GM06990 (cell line): ENCODE measurements at regions not wholly inside any gene's neighbourhood (a gene's known extent, or its start where the extent isn't known, plus 50 kb on each side); places are given as distances from the start of the nearest gene placed in this dataset.

Experiments used
- DNase-seq: peaks from one replicate; pipeline ENCODE4 v3.0.0-alpha.2; 2011; ENCODE audit not compliant: insufficient read length; ENCODE audit errors: extremely low read depth
- H3K27me3 ChIP-seq: replicated peaks from 2 replicates; pipeline ENCODE4 v1.6.0; 2011; ENCODE audit warnings: low read length; ENCODE audit not compliant: control insufficient read depth, insufficient read depth
- H3K36me3 ChIP-seq: 2 replicates; pipeline ENCODE4 v1.5.1; 2011; ENCODE audit warnings: low read length; ENCODE audit not compliant: control insufficient read depth, insufficient read depth
- H3K4me3 ChIP-seq: replicated peaks from 2 replicates; pipeline ENCODE4 v1.5.1; 2011; ENCODE audit warnings: low read depth, mild to moderate bottlenecking, control low read depth, low read length
- CTCF ChIP-seq: IDR thresholded peaks from 2 replicates; pipeline ENCODE4 v1.5.1; 2011; ENCODE audit warnings: low read length, control low read depth, mild to moderate bottlenecking, inconsistent platforms; ENCODE audit not compliant: insufficient read depth, poor library complexity, severe bottlenecking

- Histone ChIP-seq H3K27me3 (no peaks in the 10 kb centered on the region), H3K4me3 (no peak overlapping the region), H3K36me3 (no peaks in the 10 kb centered on the region)
- DNase-seq: no peak
- no peak for TF ChIP-seq CTCF
These were observed 297.9 kb upstream of the AMIGO2 start for GRCh38 chr12:47377414-47378221.

GRCh38 chr12:47376927-47377326, 297.2 kb upstream of the AMIGO2 start:
- Histone ChIP-seq H3K36me3 (no peaks in the 10 kb centered on the region), H3K4me3 (no peak overlapping the region), H3K27me3 (no peaks in the 10 kb centered on the region)
- no peak for DNase-seq
- no peak for TF ChIP-seq CTCF

- Histone ChIP-seq H3K36me3 (no peaks in the 10 kb centered on the region), H3K4me3 (no peak overlapping the region), H3K27me3 (no peaks in the 10 kb centered on the region)
- TF ChIP-seq CTCF: no peak
- DNase-seq: no peak
These were observed 293.9 kb upstream of the AMIGO2 start for GRCh38 chr12:47373554-47374150.

- Histone ChIP-seq H3K36me3 (no peaks in the 10 kb centered on the region), H3K4me3 (no peak overlapping the region), H3K27me3 (no peaks in the 10 kb centered on the region)
- TF ChIP-seq CTCF: no peak
- DNase-seq: no peak
These were observed 290.7 kb upstream of the AMIGO2 start for GRCh38 chr12:47370421-47370820.

- no peak for TF ChIP-seq CTCF
- Histone ChIP-seq H3K4me3 (no peak overlapping the region), H3K36me3 (no peaks in the 10 kb centered on the region), H3K27me3 (no peaks in the 10 kb centered on the region)
- DNase-seq: no peak
These were observed 289.3 kb upstream of the AMIGO2 start for GRCh38 chr12:47369085-47369484.
